Stomach (tissue), 4 donors: ENCODE measurements at regions not wholly inside any gene's neighbourhood (a gene's known extent, or its start where the extent isn't known, plus 50 kb on each side); places are given as distances from the start of the nearest gene placed in this dataset.

Source experiments
- CTCF ChIP-seq, 7 experiments: fragments of 450-650 bp in 4 of 7; fragments of 200-600 bp in 3 of 7; sonication (generic) in 3 of 7; IDR thresholded peaks; one replicate each; pipeline ENCODE4 v1.5.1; 2016 to 2019; ENCODE audit warnings: antibody characterized with exemption in 7 of 7, control low read depth in 2 of 7, mild to moderate bottlenecking in 1 of 7
- EP300 ChIP-seq: sonication (generic); formaldehyde crosslinking; IDR thresholded peaks from one replicate; pipeline ENCODE4 v1.6.1; 2017; ENCODE audit warnings: antibody characterized with exemption
- POLR2A ChIP-seq, 4 donors: fragments of 450-650 bp; IDR thresholded peaks; one replicate each; pipeline ENCODE4 v1.6.1; 2016; ENCODE audit warnings: antibody characterized with exemption in 4 of 4, control low read depth in 2 of 4, mild to moderate bottlenecking in 1 of 4, moderate library complexity in 1 of 4
- POLR2AphosphoS5 ChIP-seq, 3 donors: sonication (generic); formaldehyde crosslinking; IDR thresholded peaks; one replicate each; pipeline ENCODE4 v1.6.1; 2016; ENCODE audit warnings: antibody characterized with exemption in 3 of 3

- no peak for TF ChIP-seq CTCF (IDR thresholded peaks at IDR 0.05)
- TF ChIP-seq POLR2A (IDR thresholded peaks at IDR 0.05): no peak
- TF ChIP-seq POLR2AphosphoS5 (IDR thresholded peaks at IDR 0.05): no peak
- no peak for TF ChIP-seq EP300
These were observed 458.6 kb downstream of the ZSWIM6 start for GRCh38 chr5:61790678-61791077.
